NB4 (cell line): ENCODE measurements at regions not wholly inside any gene's neighbourhood (a gene's known extent, or its start where the extent isn't known, plus 50 kb on each side); places are given as distances from the start of the nearest gene placed in this dataset.

Source experiments
- MAX ChIP-seq: IDR thresholded peaks from 2 replicates; pipeline ENCODE4 v1.6.1; 2011; ENCODE audit warnings: low read depth, low read length
- POLR2A ChIP-seq: IDR thresholded peaks from 2 replicates; pipeline ENCODE4 v1.6.1; 2011; ENCODE audit warnings: mild to moderate bottlenecking; ENCODE audit not compliant: insufficient read length; ENCODE audit errors: extremely low read depth
- TF ChIP-seq, protein P1 (sequence below): IDR thresholded peaks from one replicate; pipeline ENCODE4 v1.5.1; 2012; ENCODE audit warnings: low read depth, low read length

DNA sequence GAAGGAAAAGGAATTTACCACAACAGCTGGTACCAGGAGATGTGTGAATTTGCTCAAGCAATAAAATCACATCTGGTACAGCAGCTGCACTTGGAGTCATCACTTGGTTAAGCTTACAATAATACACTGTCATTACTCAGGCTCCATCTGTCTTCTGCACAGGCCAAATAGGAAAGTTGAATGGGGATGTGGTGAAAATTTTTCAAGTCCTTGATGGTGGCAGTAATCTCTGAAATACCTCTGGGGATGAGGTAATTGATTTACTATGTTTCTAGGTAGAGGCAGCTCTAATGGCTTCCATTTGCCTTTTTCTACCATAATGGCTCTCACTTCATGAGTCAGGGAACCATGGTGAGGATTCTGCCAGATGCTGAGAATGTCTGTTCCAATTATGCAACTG lies 206.8 kb upstream of the ATP10B start:
- TF ChIP-seq, protein P1, sequence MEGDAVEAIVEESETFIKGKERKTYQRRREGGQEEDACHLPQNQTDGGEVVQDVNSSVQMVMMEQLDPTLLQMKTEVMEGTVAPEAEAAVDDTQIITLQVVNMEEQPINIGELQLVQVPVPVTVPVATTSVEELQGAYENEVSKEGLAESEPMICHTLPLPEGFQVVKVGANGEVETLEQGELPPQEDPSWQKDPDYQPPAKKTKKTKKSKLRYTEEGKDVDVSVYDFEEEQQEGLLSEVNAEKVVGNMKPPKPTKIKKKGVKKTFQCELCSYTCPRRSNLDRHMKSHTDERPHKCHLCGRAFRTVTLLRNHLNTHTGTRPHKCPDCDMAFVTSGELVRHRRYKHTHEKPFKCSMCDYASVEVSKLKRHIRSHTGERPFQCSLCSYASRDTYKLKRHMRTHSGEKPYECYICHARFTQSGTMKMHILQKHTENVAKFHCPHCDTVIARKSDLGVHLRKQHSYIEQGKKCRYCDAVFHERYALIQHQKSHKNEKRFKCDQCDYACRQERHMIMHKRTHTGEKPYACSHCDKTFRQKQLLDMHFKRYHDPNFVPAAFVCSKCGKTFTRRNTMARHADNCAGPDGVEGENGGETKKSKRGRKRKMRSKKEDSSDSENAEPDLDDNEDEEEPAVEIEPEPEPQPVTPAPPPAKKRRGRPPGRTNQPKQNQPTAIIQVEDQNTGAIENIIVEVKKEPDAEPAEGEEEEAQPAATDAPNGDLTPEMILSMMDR = no peak
- no peak for TF ChIP-seq POLR2A
- TF ChIP-seq MAX = no peak
